ENCODE measurements at regions not wholly inside any gene's neighbourhood (a gene's known extent, or its start where the extent isn't known, plus 50 kb on each side); places are given as distances from the start of the nearest gene placed in this dataset.
"Not testable (repeated sequence)": the region's sequence is repeated elsewhere in the genome, so short reads cannot be mapped to it uniquely, and the experiment has no call there.

DNA sequence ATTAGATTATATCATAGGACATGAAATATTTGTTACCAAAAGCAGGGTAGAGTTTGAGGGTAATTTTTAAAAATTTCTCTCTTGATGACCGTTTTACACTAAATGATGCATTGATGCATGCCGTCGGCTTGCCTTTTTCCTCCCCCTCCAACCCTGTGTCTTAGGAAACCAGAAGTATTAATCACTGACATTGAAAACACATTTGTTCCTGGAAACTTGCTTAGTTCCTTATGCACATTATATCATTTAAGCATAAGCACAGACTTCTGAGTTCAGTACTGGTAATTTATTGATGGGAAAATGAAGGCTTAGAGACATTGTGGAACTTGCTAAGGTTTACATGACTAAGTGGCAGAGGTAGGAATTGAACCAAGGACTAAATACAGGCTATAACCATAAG, 206.3 kb upstream of the SPHKAP start:
- FAIRE-seq: no peak

DNA sequence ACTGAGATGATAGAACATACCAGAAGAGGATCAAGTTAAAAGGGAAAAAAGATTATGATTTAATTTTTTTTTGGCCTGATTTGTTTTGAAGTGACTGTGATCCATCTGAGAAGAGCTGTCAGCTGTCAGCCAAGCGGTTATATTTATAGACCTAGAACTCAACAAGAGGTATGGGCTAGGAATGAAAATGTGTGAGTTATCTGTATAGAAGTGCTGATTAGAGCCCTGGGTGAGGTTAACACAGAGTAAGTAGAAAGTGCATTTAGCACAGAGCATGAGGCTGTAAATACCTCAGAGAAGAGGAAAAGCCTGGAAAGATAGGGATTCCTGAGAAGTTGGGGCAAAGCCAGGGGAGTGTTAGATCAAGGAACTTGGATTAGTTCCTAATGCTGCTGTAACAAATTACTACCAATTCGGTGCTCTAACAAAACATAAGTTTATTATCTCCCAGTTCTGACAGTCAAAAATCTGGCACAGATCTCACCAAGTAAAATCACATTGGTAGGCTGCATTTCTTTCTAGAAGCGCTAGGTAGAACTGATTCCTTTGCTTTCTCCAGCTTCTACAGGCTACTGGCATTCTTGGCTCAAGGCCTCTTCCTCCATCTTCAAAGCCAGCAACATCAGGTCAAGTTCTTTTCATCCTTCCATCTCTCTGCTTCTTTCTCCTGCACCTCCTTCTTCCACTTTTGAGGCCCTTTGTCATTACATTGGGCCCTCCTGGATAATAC, 197.4 kb upstream of the SPHKAP start:
- no peak for FAIRE-seq
- DNase-seq (ENCODE audit: extremely low spot score, insufficient read length, low read depth): no peak

More for the DNA sequence above, 206.3 kb upstream of the SPHKAP start:
- no peak for DNase-seq (ENCODE audit: extremely low spot score, insufficient read length, low read depth)

DNA sequence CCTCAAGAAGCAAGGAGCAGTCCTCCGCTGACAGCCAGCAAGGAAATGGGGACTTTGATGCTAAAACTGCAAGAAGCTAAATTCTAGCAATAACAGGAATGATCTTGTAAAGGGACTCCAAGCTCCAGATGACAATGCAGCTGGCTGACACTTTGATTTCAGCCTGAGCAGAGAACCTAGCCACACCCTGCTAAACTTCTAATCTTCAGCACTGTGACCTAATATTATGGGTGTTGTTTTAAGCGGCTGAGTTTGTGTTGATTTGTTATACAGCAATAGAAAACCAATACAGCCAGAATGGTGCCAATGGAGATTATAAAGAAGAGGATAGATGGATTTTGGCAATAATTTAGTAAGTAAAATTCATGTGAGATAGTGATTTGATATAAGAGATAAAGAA, 196.7 kb upstream of the SPHKAP start:
- DNase-seq (ENCODE audit: extremely low spot score, insufficient read length, low read depth) (no peak), FAIRE-seq (no peak)

GRCh38 chr2:228377533-228377932, 196.0 kb upstream of the SPHKAP start:
- FAIRE-seq: no peak
- no peak for DNase-seq (ENCODE audit: extremely low spot score, insufficient read length, low read depth)

- FAIRE-seq (no peak), DNase-seq (ENCODE audit: extremely low spot score, insufficient read length, low read depth) (no peak)
Observed at GRCh38 chr2:228374741-228375140, 193.3 kb upstream of the SPHKAP start.

- FAIRE-seq (no peak), DNase-seq (ENCODE audit: extremely low spot score, insufficient read length, low read depth) (no peak)
Observed at GRCh38 chr2:228373191-228373590, 191.7 kb upstream of the SPHKAP start.

- no peak for DNase-seq (ENCODE audit: extremely low spot score, insufficient read length, low read depth)
- no peak for FAIRE-seq
Observed at GRCh38 chr2:228372212-228372611, 190.7 kb upstream of the SPHKAP start.

DNA sequence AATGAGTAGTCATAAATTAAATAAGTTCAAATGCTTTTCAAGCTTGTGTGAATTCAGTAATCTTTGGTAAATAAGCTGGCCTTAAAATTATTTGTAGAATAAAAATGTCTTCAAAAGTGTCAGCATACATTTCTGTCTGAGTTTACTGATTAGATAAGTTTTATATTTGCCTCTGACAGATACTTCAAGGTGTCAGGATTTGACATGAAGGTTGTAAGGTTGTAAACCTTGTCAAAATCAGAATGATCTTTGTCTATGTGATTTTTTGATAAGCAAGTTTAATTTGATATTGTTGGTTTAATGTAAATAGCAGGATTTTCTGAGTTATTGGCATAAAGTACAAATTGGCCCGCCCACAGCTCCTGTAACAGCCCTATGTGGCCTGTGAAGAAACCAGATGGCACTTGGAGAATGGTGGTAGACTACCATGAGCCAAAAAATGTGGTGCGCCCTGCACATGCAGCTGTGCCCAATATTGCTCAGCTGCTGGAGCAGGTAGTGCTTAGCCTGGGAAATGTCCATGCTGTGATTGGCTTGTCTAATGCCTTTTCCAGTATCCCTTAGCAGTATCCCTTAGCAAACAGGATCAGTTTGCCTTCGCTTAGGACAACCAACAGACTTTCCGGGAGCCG, 188.0 kb upstream of the SPHKAP start:
- FAIRE-seq (no peak), DNase-seq (ENCODE audit: extremely low spot score, insufficient read length, low read depth) (no peak)

DNA sequence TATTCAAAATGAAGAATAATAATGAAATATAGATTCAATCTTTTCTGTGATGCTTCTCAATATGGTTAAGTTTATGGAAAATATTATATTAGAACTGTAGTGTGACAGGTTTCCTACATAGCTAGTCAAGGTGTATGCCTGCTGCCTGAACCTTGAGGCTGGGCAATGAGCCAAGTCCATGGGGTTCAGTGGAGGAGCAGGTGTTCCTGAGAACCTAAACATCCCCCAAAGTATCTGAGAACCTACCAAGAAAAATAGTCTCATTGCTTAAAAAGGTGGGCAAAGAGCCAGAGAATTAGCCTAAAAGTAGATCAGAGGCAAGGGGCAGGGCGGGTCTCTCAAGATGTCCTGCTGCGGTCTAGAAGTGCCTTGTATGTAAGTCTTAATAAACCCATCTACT, 185.9 kb upstream of the SPHKAP start:
- DNase-seq (ENCODE audit: extremely low spot score, insufficient read length, low read depth): no peak
- no peak for FAIRE-seq

- FAIRE-seq: no peak
Observed at GRCh38 chr2:228359473-228359872, 178.0 kb upstream of the SPHKAP start.

DNA sequence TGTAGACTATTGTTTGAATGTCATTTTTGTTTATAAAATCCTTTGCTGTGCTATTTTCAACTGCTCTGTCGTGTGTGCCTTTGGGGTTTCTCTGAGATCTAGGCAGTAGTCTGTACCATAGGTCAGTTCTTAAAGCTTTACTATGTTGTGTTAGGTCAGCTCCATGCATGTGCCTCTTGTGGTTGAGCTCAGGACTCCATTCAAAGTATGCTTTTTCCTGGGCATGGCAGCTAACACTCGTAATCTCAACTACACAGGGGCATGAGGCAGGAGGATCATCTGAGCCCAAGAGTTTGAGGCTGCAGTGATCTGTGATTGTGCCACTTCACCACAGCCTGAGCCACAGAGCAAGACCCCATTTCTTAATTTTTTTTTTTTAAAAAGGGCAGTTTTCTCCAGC, 174.4 kb upstream of the SPHKAP start:
- FAIRE-seq: no peak
- no peak for DNase-seq (ENCODE audit: extremely low spot score, insufficient read length, low read depth)

More at GRCh38 chr2:228359473-228359872, 178.0 kb upstream of the SPHKAP start:
- no peak for DNase-seq (ENCODE audit: extremely low spot score, insufficient read length, low read depth)

- not testable (repeated sequence) for FAIRE-seq; DNase-seq (ENCODE audit: extremely low spot score, insufficient read length, low read depth)
Observed at GRCh38 chr2:228352980-228353379, 171.5 kb upstream of the SPHKAP start.

DNA sequence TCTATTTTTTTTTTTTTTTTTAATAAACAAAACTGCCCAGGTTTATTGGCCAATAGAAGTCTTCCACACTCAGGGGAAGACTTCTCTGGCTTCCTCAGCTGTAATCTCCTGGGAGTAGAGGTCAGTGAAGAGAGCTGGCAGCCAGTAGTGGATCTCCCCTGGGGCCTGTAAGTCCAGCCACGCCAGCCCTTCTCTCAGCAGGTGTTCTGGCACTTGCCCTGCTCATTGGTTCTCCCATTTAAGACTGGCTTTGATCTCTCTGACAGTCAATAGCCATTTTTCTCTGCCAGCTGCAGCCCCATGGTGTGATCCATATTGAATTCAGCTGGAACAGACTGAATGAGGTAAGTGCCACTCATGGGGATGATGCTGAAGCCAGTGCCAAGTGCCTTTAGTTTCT, 170.6 kb upstream of the SPHKAP start:
- DNase-seq (ENCODE audit: extremely low spot score, insufficient read length, low read depth): no peak

GRCh38 chr2:228348516-228349064, 167.1 kb upstream of the SPHKAP start:
- DNase-seq (ENCODE audit: extremely low spot score, insufficient read length, low read depth) (no peak), FAIRE-seq (no peak)

More for the DNA sequence above, 170.6 kb upstream of the SPHKAP start:
- FAIRE-seq: no peak

GRCh38 chr2:228344531-228344930, 163.0 kb upstream of the SPHKAP start:
- no peak for FAIRE-seq
- DNase-seq (ENCODE audit: extremely low spot score, insufficient read length, low read depth): no peak

- no peak for FAIRE-seq
Observed at GRCh38 chr2:228339525-228339924, 158.0 kb upstream of the SPHKAP start.

DNA sequence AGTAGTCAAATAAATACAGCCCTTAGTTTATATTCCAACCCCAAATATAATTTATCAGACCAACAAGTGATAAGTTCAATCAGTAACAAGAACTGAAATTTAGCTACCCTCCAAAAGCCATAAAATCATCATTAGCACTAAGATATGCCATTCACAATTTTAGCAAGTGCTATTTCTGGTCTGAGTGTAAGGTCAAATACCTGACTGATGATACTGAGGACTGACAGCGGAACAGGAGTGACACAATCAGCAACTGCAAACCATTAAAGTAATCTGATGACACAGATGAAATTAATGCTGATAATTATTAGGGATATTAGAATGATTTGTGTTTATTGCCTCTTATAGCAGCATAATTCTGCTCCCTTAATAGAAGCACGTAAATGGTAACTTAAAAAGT, 152.7 kb upstream of the SPHKAP start:
- FAIRE-seq: no peak
- no peak for DNase-seq (ENCODE audit: extremely low spot score, insufficient read length, low read depth)

More at GRCh38 chr2:228339525-228339924, 158.0 kb upstream of the SPHKAP start:
- no peak for DNase-seq (ENCODE audit: extremely low spot score, insufficient read length, low read depth)

DNA sequence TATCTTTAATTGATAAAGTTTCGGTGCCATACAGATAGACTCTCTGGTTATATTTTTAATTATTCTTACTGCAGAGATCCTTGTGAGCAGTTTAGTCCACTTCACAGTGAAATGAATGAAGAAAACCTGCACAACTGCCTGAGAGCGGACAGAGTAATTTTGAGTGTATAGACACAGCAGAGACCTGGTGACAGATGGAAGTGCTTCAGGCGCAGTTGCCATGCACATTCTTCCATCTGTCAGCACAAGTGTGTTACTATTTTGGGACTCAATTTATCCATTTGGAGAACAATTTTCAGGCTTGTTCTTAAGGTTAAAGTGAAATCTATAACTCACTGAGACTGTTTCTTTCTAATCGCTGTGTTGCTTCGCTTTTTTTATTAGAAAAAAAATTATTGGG, 147.8 kb upstream of the SPHKAP start:
- DNase-seq (ENCODE audit: extremely low spot score, insufficient read length, low read depth): no peak
- FAIRE-seq: no peak

DNA sequence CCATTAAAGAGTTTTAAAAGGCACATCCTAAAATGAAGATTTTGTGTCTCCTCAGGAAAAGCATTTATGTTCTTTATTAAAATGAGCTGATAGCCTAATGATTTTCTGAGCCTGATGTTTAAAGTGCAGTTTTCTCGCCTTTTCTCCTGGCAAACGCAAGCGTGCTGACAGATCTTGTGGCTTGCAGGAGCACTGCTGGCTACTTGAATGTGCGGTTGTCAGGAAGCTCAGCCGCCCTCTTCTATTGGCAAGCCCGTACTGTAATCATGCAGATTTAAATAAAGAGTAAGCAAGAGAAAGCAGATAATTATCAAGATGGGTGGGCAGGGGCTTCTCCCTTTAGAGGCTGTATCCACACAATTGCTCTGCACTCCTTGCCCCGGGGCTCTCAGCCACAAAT, 139.5 kb upstream of the SPHKAP start:
- FAIRE-seq (no peak), DNase-seq (ENCODE audit: extremely low spot score, insufficient read length, low read depth) (no peak)

DNA sequence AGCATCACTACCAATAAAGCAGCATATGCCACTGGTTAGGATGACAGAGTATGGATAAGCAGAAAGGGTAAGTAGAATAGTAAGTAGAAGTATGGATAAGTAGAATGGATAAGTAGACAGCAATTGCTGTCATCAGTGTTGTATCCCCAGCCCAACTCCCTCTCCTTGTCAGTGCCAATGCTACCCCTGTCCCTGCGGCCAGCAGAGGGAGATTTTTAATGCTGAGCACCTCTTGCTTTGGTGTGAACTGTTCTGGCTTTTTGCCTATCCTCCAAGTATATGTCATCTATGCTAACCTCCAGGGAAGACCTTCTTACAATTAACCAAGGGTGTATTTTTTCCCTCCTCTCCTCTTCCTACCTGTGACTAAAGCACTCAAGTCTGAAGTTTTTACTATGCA, 136.7 kb upstream of the SPHKAP start:
- FAIRE-seq: no peak
- DNase-seq (ENCODE audit: extremely low spot score, insufficient read length, low read depth): no peak

DNA sequence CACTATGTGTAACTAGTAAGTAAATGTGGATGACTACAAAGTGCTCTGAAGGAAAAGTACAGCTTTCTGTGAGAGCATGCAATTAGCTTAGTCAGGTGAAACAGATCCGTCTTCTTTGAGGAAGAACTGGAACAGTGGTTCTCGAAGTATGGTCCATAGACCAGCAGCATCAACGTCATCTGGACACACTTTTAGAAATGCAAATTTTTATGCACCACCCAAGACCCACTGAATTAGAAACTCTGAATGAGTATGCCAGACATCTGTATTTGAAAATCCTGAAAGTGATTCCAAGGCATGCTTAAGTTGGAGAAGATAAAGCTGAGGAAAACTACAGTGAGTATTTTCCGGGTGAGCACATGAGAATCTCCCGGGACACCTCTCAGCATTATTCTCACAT, 130.7 kb upstream of the SPHKAP start:
- FAIRE-seq (no peak), DNase-seq (ENCODE audit: extremely low spot score, insufficient read length, low read depth) (no peak)

Data from GM18507 (cell line).